GM12878 (cell line): ENCODE measurements at regions not wholly inside any gene's neighbourhood (a gene's known extent, or its start where the extent isn't known, plus 50 kb on each side); places are given as distances from the start of the nearest gene placed in this dataset.

Experiments
- ATAC-seq: fragments of 200-7000 bp; cut with Tn5 transposase; 3 replicates; pipeline ENCODE4 v1.9.1; 2020; ENCODE audit warnings: mild to moderate bottlenecking, moderate library complexity
- BruUV-seq: library from RNA; stranded (reverse); fragments of 400-500 nt; replicated peaks from 2 replicates; lab custom pipeline; 2021; lab: Mats Ljungman, UMichigan
- CTCF ChIA-PET: fragments of 300-600 bp; sonication (Branson Sonifier 250); formaldehyde crosslinking; extraction: SDS; loops from one replicate; lab custom pipeline; 2021; ENCODE audit warnings: inconsistent platforms; lab: Yijun Ruan, JAX
- POLR2A ChIA-PET: fragments of 350-600 bp; formaldehyde crosslinking; extraction: SDS; loops from one replicate; lab custom pipeline; 2021; ENCODE audit warnings: inconsistent platforms; lab: Charles Lee
- RAD21 ChIA-PET: fragments of 300-600 bp; sonication (Branson Sonifier 250); formaldehyde crosslinking; loops from one replicate; lab custom pipeline; 2023; ENCODE audit warnings: antibody characterized with exemption; ENCODE audit not compliant: unreplicated experiment; lab: Charles Lee
- SMC1A ChIA-PET: fragments of 300-600 bp; sonication (Branson Sonifier 250); formaldehyde crosslinking; loops from one replicate; lab custom pipeline; 2023; ENCODE audit not compliant: unreplicated experiment, uncharacterized antibody; lab: Charles Lee
- DNase-seq: peaks from one replicate; pipeline ENCODE4 v3.0.0-alpha.2; 2011; ENCODE audit warnings: low read depth, low spot score
- FAIRE-seq: peaks from 3 replicates; lab custom pipeline; 2011; peaks lifted over from hg19 to GRCh38; lab: Jason Lieb, UNC
- H2AFZ ChIP-seq: 2 replicates; pipeline ENCODE4 v1.6.0; 2011; ENCODE audit warnings: low read depth, low read length, control low read depth; ENCODE audit not compliant: control insufficient read depth
- H3K27ac ChIP-seq: 2 replicates; pipeline ENCODE4 v1.5.1; 2011; ENCODE audit warnings: control low read depth; ENCODE audit not compliant: control insufficient read depth, insufficient read depth
- H3K27me3 ChIP-seq, 2 experiments: replicated peaks in 1 of 2; 2 replicates each; pipeline versions ENCODE4 v1.6.0 to v1.6.1; 2011; ENCODE audit warnings: low read length in 1 of 2; ENCODE audit not compliant: control insufficient read depth in 2 of 2, insufficient read depth in 2 of 2
- H3K36me3 ChIP-seq, 2 experiments: 2 replicates each; pipeline ENCODE4 v1.5.1; 2011; ENCODE audit warnings: low read length in 1 of 2; ENCODE audit not compliant: control insufficient read depth in 2 of 2, insufficient read depth in 2 of 2
- H3K4me1 ChIP-seq: 2 replicates; pipeline ENCODE4 v1.6.1; 2011; ENCODE audit warnings: mild to moderate bottlenecking, low read length, moderate library complexity, mixed read lengths; ENCODE audit not compliant: control insufficient read depth, insufficient read depth
- H3K4me2 ChIP-seq: 2 replicates; pipeline ENCODE4 v1.6.0; 2011; ENCODE audit warnings: control low read depth; ENCODE audit not compliant: control insufficient read depth, insufficient read depth
- H3K4me3 ChIP-seq: fragments of 200-600 bp; sonication (generic); 2 replicates; pipeline ENCODE4 v1.5.1; 2016
- H3K79me2 ChIP-seq: 2 replicates; pipeline ENCODE4 v1.6.0; 2011; ENCODE audit warnings: low read length; ENCODE audit not compliant: control insufficient read depth, insufficient read depth
- H3K9ac ChIP-seq: 2 replicates; pipeline ENCODE4 v1.8.0; 2011; ENCODE audit warnings: low read length, control low read depth, mixed read lengths; ENCODE audit not compliant: control insufficient read depth, insufficient read depth
- H3K9me3 ChIP-seq: replicated peaks from 3 replicates; pipeline ENCODE4 v1.5.1; 2011; ENCODE audit warnings: mild to moderate bottlenecking, low read length; ENCODE audit not compliant: control insufficient read depth, insufficient read depth
- H4K20me1 ChIP-seq: 2 replicates; pipeline ENCODE4 v1.6.0; 2011; ENCODE audit not compliant: control insufficient read depth, insufficient read depth
- ELK1 ChIP-seq: IDR thresholded peaks from 2 replicates; pipeline ENCODE4 v1.6.1; 2012; ENCODE audit warnings: low read depth, low read length, improper control_type of control experiment
- GABPA ChIP-seq: IDR thresholded peaks from 2 replicates; pipeline ENCODE4 v1.6.1; 2014; ENCODE audit warnings: antibody characterized with exemption, low read depth, mild to moderate bottlenecking, inconsistent platforms
- IKZF1 ChIP-seq: fragments of 450-650 bp; conservative IDR thresholded peaks from 2 replicates; pipeline ENCODE4 v1.6.1; 2017; ENCODE audit warnings: antibody characterized with exemption, mild to moderate bottlenecking
- NFIC ChIP-seq: IDR thresholded peaks from 2 replicates; pipeline ENCODE4 v1.6.1; 2012; ENCODE audit warnings: low read depth, mild to moderate bottlenecking, inconsistent platforms, low read length, moderate library complexity
- PKNOX1 ChIP-seq: fragments of 450-650 bp; IDR thresholded peaks from 2 replicates; pipeline ENCODE4 v1.6.1; 2016; ENCODE audit warnings: mild to moderate bottlenecking
- POLR2A ChIP-seq: IDR thresholded peaks from 2 replicates; pipeline ENCODE4 v1.6.1; 2011; ENCODE audit warnings: low read depth, mild to moderate bottlenecking, low read length
- SIN3A ChIP-seq: IDR thresholded peaks from 2 replicates; pipeline ENCODE4 v1.6.1; 2012; ENCODE audit warnings: low read depth, low read length, improper control_type of control experiment
- SIX5 ChIP-seq: IDR thresholded peaks from 2 replicates; pipeline ENCODE4 v1.6.1; 2011; ENCODE audit warnings: mild to moderate bottlenecking, low read depth, low read length, moderate library complexity; ENCODE audit not compliant: severe bottlenecking
- WRNIP1 ChIP-seq: IDR thresholded peaks from 2 replicates; pipeline ENCODE4 v1.6.1; 2011; ENCODE audit warnings: low read depth, low read length, improper control_type of control experiment, borderline replicate concordance
- ZBTB4 ChIP-seq: fragments of 450-650 bp; formaldehyde crosslinking; IDR thresholded peaks from 2 replicates; pipeline ENCODE4 v1.4.0; 2022; ENCODE audit warnings: mild to moderate bottlenecking, moderate library complexity
- WGBS: methylation state at CpG from one replicate; pipeline ENCODE4 v1.1.6; 2016; ENCODE audit warnings: low lambda C conversion rate; ENCODE audit not compliant: insufficient replicate concordance, insufficient coverage; ENCODE audit errors: missing lambda C conversion rate; 5-methylcytosine and 5-hydroxymethylcytosine counted together
- in situ Hi-C: fragments of 300-500 bp; cut with MboI; formaldehyde crosslinking; loops from 9 replicates; pipeline ENCODE4 v1.14.3; 2018; ENCODE audit warnings: mixed read lengths
- intact Hi-C: fragments of 100-400 bp; cut with micrococcal nuclease; formaldehyde crosslinking; loops from one replicate; pipeline ENCODE4 v1.14.2; 2022; ENCODE audit not compliant: unreplicated experiment

DNA sequence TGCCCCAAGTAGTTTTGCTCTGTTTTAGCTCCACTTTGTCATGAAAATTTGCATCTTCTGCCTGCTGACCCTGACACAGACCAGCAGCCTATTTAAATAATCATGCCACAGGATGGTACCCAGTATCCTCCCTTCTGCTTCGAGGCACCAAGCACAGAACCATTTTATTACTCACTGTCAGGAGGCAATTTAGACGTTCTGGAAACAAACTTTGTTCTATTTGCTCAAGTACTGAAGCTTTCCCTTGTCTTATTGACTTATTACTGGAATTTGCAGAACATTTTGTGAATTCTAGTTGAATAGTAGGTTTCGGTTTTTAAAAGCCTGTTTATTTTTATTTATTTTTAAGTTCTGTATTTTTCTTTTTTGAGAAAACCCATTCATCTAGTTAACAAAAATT is 279.6 kb upstream of the GADL1 start (continued):
- TF ChIP-seq SIN3A (no peak), ZBTB4 (CRISPR knock-in tag) (no peak), PKNOX1 (no peak), NFIC (no peak)

- Histone ChIP-seq H3K9me3 (peaks cover 3% of the 10 kb centered on the region; the same call in 2 of the 3 replicates), H3K4me2 (no peak overlapping the region), H3K36me3 (no peaks in the 10 kb centered on the region), H3K4me3 (no peak overlapping the region), H3K4me1 (no peaks in the 10 kb centered on the region; the same call in 1 of the 2 replicates), H3K27me3 (no peaks in the 10 kb centered on the region), H3K79me2 (no peaks in the 10 kb centered on the region), H2AFZ (no peak overlapping the region), H3K9ac (no peak overlapping the region)
- intact Hi-C loops: no loop called here
- in situ Hi-C loops: no loop called here
- ChIA-PET CTCF (no interaction called here), POLR2A (no interaction called here), RAD21 (no interaction called here)
- DNase-seq: no peak
- 64% methylated on average over 3 of the region's 3 CpGs for WGBS
- TF ChIP-seq IKZF1 (no peak), POLR2A (no peak), ELK1 (no peak), GABPA (no peak), WRNIP1 (no peak), SIX5 (no peak)
- TF ChIP-seq, all 136 proteins: peak for 0
- Histone ChIP-seq H4K20me1 (no peaks in the 10 kb centered on the region), H3K27ac (no peak overlapping the region)
- ATAC-seq: no peak
- FAIRE-seq: no peak
- SMC1A ChIA-PET: interaction anchor here (1.0 kb wide), 1 partner anchor 42 kb away, joined by 4 read pairs; no protein-coding TSS in a partner anchor
- no TSS peak for BruUV-seq
Measured at GRCh38 chr3:31176045-31176444, 281.6 kb upstream of the GADL1 start.
